ENCODE measurements at regions not wholly inside any gene's neighbourhood (a gene's known extent, or its start where the extent isn't known, plus 50 kb on each side); places are given as distances from the start of the nearest gene placed in this dataset.

DNA sequence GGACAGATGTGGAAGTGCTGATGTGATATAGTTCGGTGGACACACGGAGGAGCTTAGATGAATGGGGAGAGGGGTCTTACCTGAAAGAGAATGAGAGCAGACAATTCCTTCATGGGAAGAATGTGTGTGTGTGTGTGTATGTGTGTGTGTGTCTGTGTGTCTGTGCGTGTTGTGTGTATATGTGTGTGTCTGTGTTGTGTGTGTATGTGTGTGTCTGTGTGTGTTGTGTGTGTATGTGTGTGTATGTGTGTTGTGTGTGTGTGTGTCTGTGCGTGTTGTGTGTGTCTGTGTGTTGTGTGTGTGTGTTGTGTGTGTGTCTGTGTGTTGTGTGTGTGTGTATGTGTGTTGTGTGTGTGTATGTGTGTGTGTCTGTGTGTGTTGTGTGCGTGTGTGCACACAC, 104.2 kb downstream of the FAM204A start:
- TF ChIP-seq POLR2AphosphoS5 (IDR thresholded peaks at IDR 0.05) (no peak), POLR2A (IDR thresholded peaks at IDR 0.05) (no peak)

Measured in prostate gland (tissue), 1 donor.